ENCODE measurements at regions not wholly inside any gene's neighbourhood (a gene's known extent, or its start where the extent isn't known, plus 50 kb on each side); places are given as distances from the start of the nearest gene placed in this dataset.
A peak's percentile ranks its signal among the peaks of the same experiment; 100 is the strongest.

- H3K9ac ChIP-seq (ENCODE audit: low read length), result no peak overlapping the region
- no peak overlapping the region for H3K27ac ChIP-seq (ENCODE audit: low read depth, low read length)
- intact Hi-C loops (cut with micrococcal nuclease), result no loop called here
Observed at GRCh38 chr1:234699795-234700665, 90.1 kb upstream of the IRF2BP2 start.

GRCh38 chr1:234698686-234699085 lies 88.7 kb upstream of the IRF2BP2 start:
- TF ChIP-seq ELF1 (IDR thresholded peaks at IDR 0.05; ENCODE audit: borderline replicate concordance, low read depth), result no peak
- no peak for TF ChIP-seq ZBTB33 (IDR thresholded peaks at IDR 0.05; ENCODE audit: extremely low read depth, insufficient replicate concordance, low read length)
- TF ChIP-seq JUND (IDR thresholded peaks at IDR 0.05), result no peak
- no peak for TF ChIP-seq CEBPB (IDR thresholded peaks at IDR 0.05; ENCODE audit: low read depth)
- no peak for TF ChIP-seq CBX3 (IDR thresholded peaks at IDR 0.05; ENCODE audit: low read depth)
- TF ChIP-seq POLR2AphosphoS5 (IDR thresholded peaks at IDR 0.05; ENCODE audit: low read depth, low read length), result no peak
- TF ChIP-seq TCF7L2 (IDR thresholded peaks at IDR 0.05; ENCODE audit: borderline replicate concordance, extremely low read depth, insufficient read depth, insufficient read length), result no peak
- no peak for TF ChIP-seq SRF (IDR thresholded peaks at IDR 0.05; ENCODE audit: low read depth)
- TF ChIP-seq MAX (IDR thresholded peaks at IDR 0.05), result no peak
- no peak for TF ChIP-seq EGR1 (IDR thresholded peaks at IDR 0.05; ENCODE audit: low read depth)
- no peak for TF ChIP-seq EZH2 (IDR thresholded peaks at IDR 0.05)
- TF ChIP-seq ATF3 (IDR thresholded peaks at IDR 0.05), result no peak
- no peak for TF ChIP-seq YY1 (IDR thresholded peaks at IDR 0.05; ENCODE audit: extremely low read depth, insufficient replicate concordance, low read depth, low read length)
- ATAC-seq, result no peak
- Histone ChIP-seq H3K36me3 (ENCODE audit: control insufficient read depth in 1 of 2, insufficient read depth in 2 of 2, low read length in 2 of 2) (no peaks in the 10 kb centered on the region), H3K9ac (ENCODE audit: low read length) (no peak overlapping the region), H3K79me2 (ENCODE audit: insufficient read depth, low read length) (no peaks in the 10 kb centered on the region), H3K4me1 (ENCODE audit: control insufficient read depth in 1 of 2, insufficient read depth in 2 of 2, low read length in 2 of 2) (peaks cover 5 to 10% of the 10 kb centered on the region in 2 experiments), H3K9me3 (ENCODE audit: control insufficient read depth in 1 of 2, insufficient read depth in 1 of 2, low read depth in 1 of 2, low read length in 2 of 2) (no peaks in the 10 kb centered on the region), H4K20me1 (ENCODE audit: insufficient read depth) (no peaks in the 10 kb centered on the region), H2AFZ (ENCODE audit: low read depth, low read length, poor library complexity, severe bottlenecking) (no peak overlapping the region), H3K27ac (ENCODE audit: low read depth, low read length) (no peak overlapping the region), H3K4me2 (ENCODE audit: low read length) (no peak overlapping the region), H3K27me3 (ENCODE audit: insufficient read depth, low read length) (no peaks in the 10 kb centered on the region), H3K9me2 (ENCODE audit: insufficient read depth) (no peaks in the 10 kb centered on the region), H3K4me3 (replicated peaks in 1 of 2; ENCODE audit: low read depth in 1 of 2, low read length in 2 of 2) (no peak overlapping the region)
- intact Hi-C loops (cut with micrococcal nuclease), result no loop called here
- no TSS peak for BruUV-seq (replicated peaks)
- RAD21 ChIA-PET (ENCODE audit: low non-redundant PET in 1 of 2, low total read pairs in 2 of 2, uncharacterized antibody in 2 of 2, unreplicated experiment in 2 of 2), result no interaction called here
- no peak for DNase-seq (ENCODE audit: low read depth, low spot score)
- POLR2A ChIA-PET, result no interaction called here
- CTCF ChIA-PET, result no interaction called here

More at GRCh38 chr1:234699795-234700665, 90.1 kb upstream of the IRF2BP2 start:
- Histone ChIP-seq H2AFZ (ENCODE audit: low read depth, low read length, poor library complexity, severe bottlenecking) (no peak overlapping the region), H3K4me3 (replicated peaks in 1 of 2; ENCODE audit: low read depth in 1 of 2, low read length in 2 of 2) (no peak overlapping the region), H3K36me3 (ENCODE audit: control insufficient read depth in 1 of 2, insufficient read depth in 2 of 2, low read length in 2 of 2) (no peaks in the 10 kb centered on the region), H3K79me2 (ENCODE audit: insufficient read depth, low read length) (no peaks in the 10 kb centered on the region), H3K9me2 (ENCODE audit: insufficient read depth) (no peaks in the 10 kb centered on the region), H3K4me1 (ENCODE audit: control insufficient read depth in 1 of 2, insufficient read depth in 2 of 2, low read length in 2 of 2) (peaks cover 5 to 10% of the 10 kb centered on the region in 2 experiments), H4K20me1 (ENCODE audit: insufficient read depth) (no peaks in the 10 kb centered on the region), H3K27me3 (ENCODE audit: insufficient read depth, low read length) (no peaks in the 10 kb centered on the region), H3K9me3 (ENCODE audit: control insufficient read depth in 1 of 2, insufficient read depth in 1 of 2, low read depth in 1 of 2, low read length in 2 of 2) (no peaks in the 10 kb centered on the region), H3K4me2 (ENCODE audit: low read length) (peak overlapping the region; percentile 18; the same call in 1 of the 2 replicates)
- RAD21 ChIA-PET (ENCODE audit: low non-redundant PET in 1 of 2, low total read pairs in 2 of 2, uncharacterized antibody in 2 of 2, unreplicated experiment in 2 of 2), result no interaction called here
- DNase-seq (ENCODE audit: low read depth, low spot score) (peak; percentile 10), ATAC-seq (peak; percentile 40)
- no TSS peak for BruUV-seq (replicated peaks)
- TF ChIP-seq FOSL1 (IDR thresholded peaks at IDR 0.05; ENCODE audit: low read depth) (peak; percentile 26; the same call in 1 of the 2 replicates), ELF1 (IDR thresholded peaks at IDR 0.05; ENCODE audit: borderline replicate concordance, low read depth) (no peak)
- POLR2A ChIA-PET, result interaction anchor here (1.0 kb wide), 1 partner anchor 24 kb away, joined by 4 read pairs; no protein-coding TSS in a partner anchor
- CTCF ChIA-PET, result no interaction called here
